Mesenchymal stem cell (in vitro differentiated cells and primary cell): ENCODE measurements at regions not wholly inside any gene's neighbourhood (a gene's known extent, or its start where the extent isn't known, plus 50 kb on each side); places are given as distances from the start of the nearest gene placed in this dataset.

Experiments used
- DNase-seq: peaks from one replicate; pipeline ENCODE4 v3.0.0-alpha.2; 2013
- H2AFZ ChIP-seq: one replicate; pipeline ENCODE4 v1.6.1; 2013; ENCODE audit warnings: low read depth, mild to moderate bottlenecking, control low read depth, inconsistent platforms, low read length, moderate library complexity
- H2AK5ac ChIP-seq: 2 replicates; pipeline ENCODE4 v1.6.1; 2013; ENCODE audit warnings: low read length, moderate library complexity, mild to moderate bottlenecking, inconsistent platforms; ENCODE audit not compliant: severe bottlenecking
- H2BK120ac ChIP-seq: one replicate; pipeline ENCODE4 v1.6.1; 2013; ENCODE audit warnings: low read depth, mild to moderate bottlenecking, inconsistent platforms, low read length, moderate library complexity
- H2BK12ac ChIP-seq, 2 experiments: one replicate each; pipeline ENCODE4 v1.6.1; 2013; ENCODE audit warnings: inconsistent platforms in 2 of 2, low read length in 2 of 2, mild to moderate bottlenecking in 2 of 2, moderate library complexity in 2 of 2, control low read depth in 1 of 2
- H2BK15ac ChIP-seq: one replicate; pipeline ENCODE4 v1.6.1; 2013; ENCODE audit warnings: mild to moderate bottlenecking, low read depth, inconsistent platforms; ENCODE audit not compliant: poor library complexity, severe bottlenecking
- H2BK5ac ChIP-seq: 2 replicates; pipeline ENCODE4 v1.6.1; 2013; ENCODE audit warnings: low read depth, mild to moderate bottlenecking, low read length, control low read depth, inconsistent platforms; ENCODE audit not compliant: poor library complexity, severe bottlenecking
- H3K14ac ChIP-seq, 2 experiments: one replicate each; pipeline ENCODE4 v1.6.1; 2013; ENCODE audit warnings: inconsistent platforms in 2 of 2, low read length in 2 of 2, control low read depth in 1 of 2, mild to moderate bottlenecking in 1 of 2, moderate library complexity in 1 of 2
- H3K18ac ChIP-seq, 2 experiments: one replicate each; pipeline ENCODE4 v1.6.1; 2013; ENCODE audit warnings: inconsistent platforms in 2 of 2, low read length in 2 of 2, control low read depth in 1 of 2, low read depth in 1 of 2, mild to moderate bottlenecking in 1 of 2
- H3K23ac ChIP-seq, 2 experiments: one replicate each; pipeline ENCODE4 v1.6.1; 2013; ENCODE audit warnings: inconsistent platforms in 2 of 2, low read length in 2 of 2, mild to moderate bottlenecking in 2 of 2, moderate library complexity in 2 of 2, control low read depth in 1 of 2
- H3K27ac ChIP-seq: 2 replicates; pipeline ENCODE4 v1.5.1; 2013; ENCODE audit warnings: mild to moderate bottlenecking, moderate library complexity, low read length, control low read depth, inconsistent platforms; ENCODE audit not compliant: poor library complexity, severe bottlenecking
- H3K27me3 ChIP-seq, 2 experiments: 2 replicates each; pipeline versions ENCODE4 v1.6.1 to v1.7.0; 2013; ENCODE audit warnings: low read length in 2 of 2, mild to moderate bottlenecking in 2 of 2, moderate library complexity in 2 of 2, control low read depth in 1 of 2, inconsistent platforms in 1 of 2; ENCODE audit not compliant: control insufficient read depth in 1 of 2, insufficient read depth in 1 of 2
- H3K36me3 ChIP-seq, 2 experiments: 2 replicates each; pipeline versions ENCODE4 v1.6.1 to v1.7.0; 2013; ENCODE audit warnings: low read length in 2 of 2, control low read depth in 1 of 2, inconsistent platforms in 1 of 2, low read depth in 1 of 2, mild to moderate bottlenecking in 1 of 2; ENCODE audit not compliant: insufficient read depth in 2 of 2, control insufficient read depth in 1 of 2
- H3K4ac ChIP-seq, 2 experiments: one replicate each; pipeline ENCODE4 v1.6.1; 2013; ENCODE audit warnings: inconsistent platforms in 2 of 2, low read length in 2 of 2, mild to moderate bottlenecking in 2 of 2, moderate library complexity in 2 of 2, control low read depth in 1 of 2, low read depth in 1 of 2
- H3K4me1 ChIP-seq: 2 replicates; pipeline ENCODE4 v1.6.1; 2013; ENCODE audit warnings: low read depth, low read length, control low read depth; ENCODE audit not compliant: control insufficient read depth, insufficient read depth
- H3K4me2 ChIP-seq: 2 replicates; pipeline ENCODE4 v1.6.1; 2013; ENCODE audit warnings: low read length, mild to moderate bottlenecking, inconsistent platforms; ENCODE audit not compliant: poor library complexity, severe bottlenecking
- H3K4me3 ChIP-seq, 2 experiments: 2 replicates each; pipeline versions ENCODE4 v1.5.1 to v1.7.0; 2013; ENCODE audit warnings: low read length in 2 of 2, mild to moderate bottlenecking in 2 of 2, control low read depth in 1 of 2, low read depth in 1 of 2; ENCODE audit not compliant: insufficient read depth in 1 of 2
- H3K79me1 ChIP-seq: replicated peaks from 2 replicates; pipeline ENCODE4 v1.6.1; 2013; ENCODE audit warnings: mild to moderate bottlenecking, control low read depth, low read length, inconsistent platforms; ENCODE audit not compliant: poor library complexity, severe bottlenecking
- H3K9ac ChIP-seq: 2 replicates; pipeline ENCODE4 v1.7.0; 2013; ENCODE audit warnings: mild to moderate bottlenecking, low read length, moderate library complexity
- H3K9me3 ChIP-seq: 2 replicates; pipeline ENCODE4 v1.7.0; 2013; ENCODE audit warnings: mild to moderate bottlenecking, low read length; ENCODE audit not compliant: control insufficient read depth
- H4K8ac ChIP-seq: one replicate; pipeline ENCODE4 v1.6.1; 2013; ENCODE audit warnings: inconsistent platforms, mild to moderate bottlenecking, low read length, moderate library complexity
- H4K91ac ChIP-seq: one replicate; pipeline ENCODE4 v1.6.1; 2013; ENCODE audit warnings: mild to moderate bottlenecking, low read length, inconsistent platforms
- WGBS: methylation state at CpG from one replicate; pipeline ENCODE4 v1.1.7; 2013; ENCODE audit warnings: mixed read lengths; 5-methylcytosine and 5-hydroxymethylcytosine counted together

GRCh38 chr13:90867336-90867683 is 480.2 kb upstream of the MIR17HG start:
- H2AK5ac ChIP-seq = no peak overlapping the region
- H3K4ac ChIP-seq = no peak overlapping the region
- under 1% methylated on average over 4 of the region's 4 CpGs for WGBS
- H3K9me3 ChIP-seq = no peaks in the 10 kb centered on the region
- no peaks in the 10 kb centered on the region for H3K36me3 ChIP-seq
- no peak overlapping the region for H2AFZ ChIP-seq
- no peak overlapping the region for H3K27ac ChIP-seq
- H2BK12ac ChIP-seq = no peak overlapping the region
- no peak overlapping the region for H3K4me2 ChIP-seq
- H3K27me3 ChIP-seq = no peaks in the 10 kb centered on the region
- H2BK15ac ChIP-seq = no peak overlapping the region
- peak; percentile 81 for DNase-seq
- H3K79me1 ChIP-seq = no peaks in the 10 kb centered on the region
- no peak overlapping the region for H4K8ac ChIP-seq
- H3K9ac ChIP-seq = no peak overlapping the region
- H2BK5ac ChIP-seq = no peak overlapping the region
- no peak overlapping the region for H3K18ac ChIP-seq
- no peak overlapping the region for H3K23ac ChIP-seq
- no peak overlapping the region for H2BK120ac ChIP-seq
- no peak overlapping the region for H3K4me3 ChIP-seq
- no peak overlapping the region for H3K14ac ChIP-seq
- H4K91ac ChIP-seq = no peak overlapping the region
- no peaks in the 10 kb centered on the region for H3K4me1 ChIP-seq

GRCh38 chr13:90868321-90868920 is 479.1 kb upstream of the MIR17HG start:
- no peak overlapping the region for H2AFZ ChIP-seq
- no peak overlapping the region for H4K8ac ChIP-seq
- H3K36me3 ChIP-seq = no peaks in the 10 kb centered on the region
- no peak overlapping the region for H3K23ac ChIP-seq
- no peaks in the 10 kb centered on the region for H3K4me1 ChIP-seq
- H3K9ac ChIP-seq = no peak overlapping the region
- H3K27me3 ChIP-seq = no peaks in the 10 kb centered on the region
- no peak overlapping the region for H2AK5ac ChIP-seq
- no CpG with 5 or more reads among the region's 2 CpGs for WGBS
- no peak overlapping the region for H4K91ac ChIP-seq
- no peak overlapping the region for H2BK15ac ChIP-seq
- no peak overlapping the region for H2BK5ac ChIP-seq
- no peak overlapping the region for H2BK12ac ChIP-seq
- H3K4me3 ChIP-seq = no peak overlapping the region
- H3K4me2 ChIP-seq = no peak overlapping the region
- H3K18ac ChIP-seq = no peak overlapping the region
- no peak overlapping the region for H3K14ac ChIP-seq
- no peaks in the 10 kb centered on the region for H3K9me3 ChIP-seq
- H3K79me1 ChIP-seq = no peaks in the 10 kb centered on the region
- no peak overlapping the region for H3K27ac ChIP-seq
- no peak overlapping the region for H2BK120ac ChIP-seq
- no peak overlapping the region for H3K4ac ChIP-seq
- peak; percentile 51 for DNase-seq

GRCh38 chr13:90869580-90869979 is 477.9 kb upstream of the MIR17HG start:
- Histone ChIP-seq H4K91ac (no peak overlapping the region), H3K4me3 (no peak overlapping the region), H3K9ac (no peak overlapping the region), H3K18ac (no peak overlapping the region), H3K4me1 (no peaks in the 10 kb centered on the region), H3K4me2 (no peak overlapping the region), H2BK15ac (no peak overlapping the region), H3K36me3 (no peaks in the 10 kb centered on the region), H4K8ac (no peak overlapping the region), H3K14ac (no peak overlapping the region), H3K27ac (no peak overlapping the region), H3K23ac (no peak overlapping the region), H3K9me3 (no peaks in the 10 kb centered on the region), H3K27me3 (no peaks in the 10 kb centered on the region), H3K4ac (no peak overlapping the region), H2BK12ac (no peak overlapping the region), H2BK5ac (no peak overlapping the region), H3K79me1 (no peaks in the 10 kb centered on the region), H2AFZ (no peak overlapping the region), H2AK5ac (no peak overlapping the region), H2BK120ac (no peak overlapping the region)
- no peak for DNase-seq
- 50% methylated on average over 2 of the region's 2 CpGs for WGBS

DNA sequence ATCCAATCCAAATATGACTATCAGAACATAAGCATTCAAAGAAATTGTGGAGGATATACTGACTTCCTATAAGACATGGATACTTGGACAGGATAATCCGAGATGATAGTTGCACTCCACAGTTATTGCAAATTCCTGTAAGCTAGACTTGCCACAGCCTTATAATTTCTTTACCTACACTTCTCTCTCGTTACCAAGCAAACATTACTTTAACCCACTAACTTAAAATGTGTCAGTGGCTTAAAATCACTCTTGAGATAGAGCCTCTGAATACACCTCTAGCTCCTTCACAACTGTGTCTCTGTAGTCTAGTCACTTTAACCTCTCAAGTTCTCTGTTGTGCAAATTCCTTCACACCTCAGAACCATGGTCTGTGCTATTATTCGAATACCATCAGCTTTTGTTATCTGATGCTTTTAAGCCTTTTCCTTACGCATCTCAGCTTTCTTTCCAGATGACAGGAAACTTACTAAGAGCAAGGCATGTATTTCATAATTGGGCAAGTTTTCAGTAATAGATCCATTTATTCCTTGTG is 474.9 kb upstream of the MIR17HG start:
- 84% methylated on average over 3 of the region's 4 CpGs for WGBS
- no peaks in the 10 kb centered on the region for H3K9me3 ChIP-seq

More for the DNA sequence above, 474.9 kb upstream of the MIR17HG start:
- Histone ChIP-seq H3K27ac (no peak overlapping the region), H3K36me3 (no peaks in the 10 kb centered on the region), H3K18ac (no peak overlapping the region), H3K9ac (no peak overlapping the region), H3K79me1 (no peaks in the 10 kb centered on the region), H3K4me3 (no peak overlapping the region), H2BK120ac (no peak overlapping the region), H2AFZ (no peak overlapping the region), H3K14ac (no peak overlapping the region), H3K27me3 (no peaks in the 10 kb centered on the region), H2AK5ac (no peak overlapping the region), H2BK12ac (no peak overlapping the region), H4K91ac (no peak overlapping the region), H2BK5ac (no peak overlapping the region), H3K4me1 (no peaks in the 10 kb centered on the region), H3K23ac (no peak overlapping the region), H2BK15ac (no peak overlapping the region), H4K8ac (no peak overlapping the region), H3K4ac (no peak overlapping the region), H3K4me2 (no peak overlapping the region)
- DNase-seq = no peak
